ENCODE measurements at regions not wholly inside any gene's neighbourhood (a gene's known extent, or its start where the extent isn't known, plus 50 kb on each side); places are given as distances from the start of the nearest gene placed in this dataset.

GRCh38 chr10:130456616-130457015 is 320.4 kb downstream of the GLRX3 start:
- no peak for TF ChIP-seq CTCF (IDR thresholded peaks at IDR 0.05; ENCODE audit: low read depth, low read length)
- no peak for TF ChIP-seq EZH2phosphoT487 (IDR thresholded peaks at IDR 0.05; ENCODE audit: low read depth)

All from OCI-LY3 (cell line).